ENCODE measurements at regions not wholly inside any gene's neighbourhood (a gene's known extent, or its start where the extent isn't known, plus 50 kb on each side); places are given as distances from the start of the nearest gene placed in this dataset.
"Not testable (repeated sequence)": the region's sequence is repeated elsewhere in the genome, so short reads cannot be mapped to it uniquely, and the experiment has no call there.

DNA sequence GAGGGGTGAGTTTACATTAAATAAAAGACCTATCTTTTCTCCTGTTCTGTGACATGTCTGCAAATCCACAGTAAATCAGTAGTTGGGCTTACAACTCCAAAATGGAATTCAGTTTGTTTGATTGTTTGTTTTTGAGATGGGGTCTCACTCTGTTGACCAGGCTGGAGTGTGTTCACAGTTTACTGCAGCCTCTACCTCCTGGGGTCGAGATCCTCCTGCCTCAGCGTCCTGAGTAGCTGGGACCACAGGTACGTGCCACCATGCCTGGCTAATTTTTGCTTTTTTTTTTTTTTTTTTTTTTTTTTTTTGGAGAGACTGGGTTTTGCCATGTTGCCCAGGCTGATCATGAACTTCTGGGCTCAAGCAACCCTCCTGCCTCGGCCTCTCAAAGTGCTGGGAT lies 63.5 kb upstream of the ADPGK start:
- H3K36me3 Mint-ChIP-seq (ENCODE audit: insufficient read depth, unreplicated experiment): peaks cover 6% of the 10 kb centered on the region
- H3K27me3 Mint-ChIP-seq (ENCODE audit: insufficient read depth, unreplicated experiment): peaks cover 67% of the 10 kb centered on the region
- no TSS peak for BruUV-seq (replicated peaks)
- TF ChIP-seq, protein P1, sequence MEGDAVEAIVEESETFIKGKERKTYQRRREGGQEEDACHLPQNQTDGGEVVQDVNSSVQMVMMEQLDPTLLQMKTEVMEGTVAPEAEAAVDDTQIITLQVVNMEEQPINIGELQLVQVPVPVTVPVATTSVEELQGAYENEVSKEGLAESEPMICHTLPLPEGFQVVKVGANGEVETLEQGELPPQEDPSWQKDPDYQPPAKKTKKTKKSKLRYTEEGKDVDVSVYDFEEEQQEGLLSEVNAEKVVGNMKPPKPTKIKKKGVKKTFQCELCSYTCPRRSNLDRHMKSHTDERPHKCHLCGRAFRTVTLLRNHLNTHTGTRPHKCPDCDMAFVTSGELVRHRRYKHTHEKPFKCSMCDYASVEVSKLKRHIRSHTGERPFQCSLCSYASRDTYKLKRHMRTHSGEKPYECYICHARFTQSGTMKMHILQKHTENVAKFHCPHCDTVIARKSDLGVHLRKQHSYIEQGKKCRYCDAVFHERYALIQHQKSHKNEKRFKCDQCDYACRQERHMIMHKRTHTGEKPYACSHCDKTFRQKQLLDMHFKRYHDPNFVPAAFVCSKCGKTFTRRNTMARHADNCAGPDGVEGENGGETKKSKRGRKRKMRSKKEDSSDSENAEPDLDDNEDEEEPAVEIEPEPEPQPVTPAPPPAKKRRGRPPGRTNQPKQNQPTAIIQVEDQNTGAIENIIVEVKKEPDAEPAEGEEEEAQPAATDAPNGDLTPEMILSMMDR (IDR thresholded peaks at IDR 0.05; ENCODE audit: unreplicated experiment): no peak
- CTCF ChIA-PET: no interaction called here
- POLR2A ChIA-PET: no interaction called here
- intact Hi-C loops (cut with micrococcal nuclease): no loop called here
- H3K27ac Mint-ChIP-seq (ENCODE audit: low read depth, unreplicated experiment): no peak overlapping the region
- DNase-seq (ENCODE audit: unreplicated experiment): no peak
- no peaks in the 10 kb centered on the region for H3K4me1 Mint-ChIP-seq (ENCODE audit: insufficient read depth, unreplicated experiment)
- no peak overlapping the region for H3K4me3 Mint-ChIP-seq (ENCODE audit: unreplicated experiment)
- no peaks in the 10 kb centered on the region for H3K9me3 Mint-ChIP-seq (ENCODE audit: unreplicated experiment)

DNA sequence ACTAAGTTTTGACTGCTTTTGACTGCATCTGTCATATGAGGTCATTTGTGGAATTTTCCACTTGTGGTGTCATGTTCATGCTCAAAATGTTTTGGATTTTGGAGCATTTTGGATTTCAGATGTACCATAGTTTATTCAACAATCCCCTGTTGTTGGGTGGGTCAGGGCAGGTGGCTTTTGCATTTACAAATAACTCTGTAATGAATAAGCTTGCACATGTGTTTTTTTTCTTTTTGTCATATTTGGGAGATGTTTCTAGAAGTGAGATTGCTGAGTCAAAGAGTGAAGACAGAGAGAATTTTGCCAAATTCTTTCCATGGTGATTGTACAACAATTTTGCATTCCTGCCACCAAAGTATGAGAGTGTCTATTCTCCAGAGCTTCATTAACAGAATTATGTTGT lies 62.4 kb upstream of the ADPGK start:
- ChIA-PET POLR2A (no interaction called here), CTCF (interaction anchor here (0.5 kb wide), 1 partner anchor 181 kb away, joined by 3 read pairs; no protein-coding TSS in a partner anchor)
- Mint-ChIP-seq H3K27ac (ENCODE audit: low read depth, unreplicated experiment) (no peak overlapping the region), H3K27me3 (ENCODE audit: insufficient read depth, unreplicated experiment) (peaks cover 76% of the 10 kb centered on the region), H3K4me3 (ENCODE audit: unreplicated experiment) (no peak overlapping the region), H3K36me3 (ENCODE audit: insufficient read depth, unreplicated experiment) (peaks cover 6% of the 10 kb centered on the region), H3K4me1 (ENCODE audit: insufficient read depth, unreplicated experiment) (no peaks in the 10 kb centered on the region), H3K9me3 (ENCODE audit: unreplicated experiment) (no peaks in the 10 kb centered on the region)
- DNase-seq (ENCODE audit: unreplicated experiment): no peak
- TF ChIP-seq, protein P1 (IDR thresholded peaks at IDR 0.05; ENCODE audit: unreplicated experiment): no peak
- no TSS peak for BruUV-seq (replicated peaks)
- intact Hi-C loops (cut with micrococcal nuclease): no loop called here

DNA sequence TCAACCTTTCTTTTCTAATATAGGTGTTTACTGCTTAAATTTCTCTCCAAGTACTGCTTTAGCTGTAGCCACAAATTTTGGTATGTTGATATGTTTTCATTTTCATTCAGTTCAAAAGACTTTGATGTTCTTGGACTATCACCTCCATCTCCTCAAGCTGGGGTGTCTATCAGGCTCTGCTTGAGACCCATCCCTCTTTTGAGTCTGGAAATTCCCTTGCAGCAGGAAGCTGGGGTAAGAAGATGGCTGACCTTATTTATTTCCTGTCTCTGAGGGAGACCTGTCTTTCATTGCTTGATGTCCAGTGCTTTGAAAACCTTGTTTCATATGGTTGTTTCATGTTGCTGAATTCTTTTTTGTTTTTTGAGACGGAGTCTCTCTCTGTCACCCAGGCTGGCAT lies 60.5 kb upstream of the ADPGK start:
- Mint-ChIP-seq H3K36me3 (ENCODE audit: insufficient read depth, unreplicated experiment) (peaks cover 6% of the 10 kb centered on the region), H3K9me3 (ENCODE audit: unreplicated experiment) (no peaks in the 10 kb centered on the region), H3K27ac (ENCODE audit: low read depth, unreplicated experiment) (no peak overlapping the region), H3K27me3 (ENCODE audit: insufficient read depth, unreplicated experiment) (peaks cover 68% of the 10 kb centered on the region), H3K4me1 (ENCODE audit: insufficient read depth, unreplicated experiment) (no peaks in the 10 kb centered on the region), H3K4me3 (ENCODE audit: unreplicated experiment) (no peak overlapping the region)
- POLR2A ChIA-PET: no interaction called here
- CTCF ChIA-PET: no interaction called here
- TF ChIP-seq, protein P1 (IDR thresholded peaks at IDR 0.05; ENCODE audit: unreplicated experiment): no peak
- intact Hi-C loops (cut with micrococcal nuclease): no loop called here
- BruUV-seq (replicated peaks): no TSS peak
- DNase-seq (ENCODE audit: unreplicated experiment): no peak

DNA sequence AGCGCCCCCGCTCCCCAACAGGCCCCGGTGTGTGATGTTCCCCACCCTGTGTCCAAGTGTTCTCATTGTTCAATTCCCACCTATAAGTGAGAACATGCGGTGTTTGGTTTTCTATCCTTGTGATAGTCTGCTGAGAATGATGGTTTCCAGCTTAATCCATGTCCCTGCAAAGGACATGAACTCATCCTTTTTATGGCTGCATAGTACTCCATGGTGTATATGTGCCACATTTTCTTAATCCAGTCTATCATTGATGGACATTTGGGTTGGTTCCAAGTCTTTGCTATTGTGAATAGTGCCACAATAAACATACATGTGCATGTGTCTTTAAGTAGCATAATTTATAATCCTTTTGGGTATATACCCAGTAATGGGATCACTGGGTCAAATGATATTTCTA lies 59.8 kb upstream of the ADPGK start:
- DNase-seq (ENCODE audit: unreplicated experiment); H3K4me3 Mint-ChIP-seq (ENCODE audit: unreplicated experiment); CTCF ChIA-PET; intact Hi-C loops (cut with micrococcal nuclease); POLR2A ChIA-PET; H3K4me1 Mint-ChIP-seq (ENCODE audit: insufficient read depth, unreplicated experiment); H3K36me3 Mint-ChIP-seq (ENCODE audit: insufficient read depth, unreplicated experiment); H3K27ac Mint-ChIP-seq (ENCODE audit: low read depth, unreplicated experiment); H3K9me3 Mint-ChIP-seq (ENCODE audit: unreplicated experiment); BruUV-seq (replicated peaks): not testable (repeated sequence)
- peaks cover 61% of the 10 kb centered on the region for H3K27me3 Mint-ChIP-seq (ENCODE audit: insufficient read depth, unreplicated experiment)

DNA sequence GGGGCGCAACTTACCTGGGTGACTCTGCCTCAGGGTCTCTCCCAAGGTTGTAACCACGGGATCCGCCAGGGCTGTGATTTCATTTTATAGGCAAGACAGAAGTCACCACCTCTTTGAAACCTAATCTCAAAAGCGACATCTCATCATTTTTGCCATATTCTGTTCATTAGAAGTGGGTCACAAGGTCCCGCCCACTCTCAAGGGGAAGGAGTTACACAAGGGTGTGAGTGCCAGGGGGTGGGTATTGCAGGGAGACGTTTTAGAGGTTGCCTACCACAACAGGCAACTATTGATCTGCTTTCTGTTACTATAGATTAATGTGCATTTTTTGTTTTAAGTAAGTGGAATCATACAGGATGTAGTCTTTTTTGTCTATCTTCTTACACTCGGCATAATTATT lies 56.6 kb upstream of the ADPGK start:
- Mint-ChIP-seq H3K9me3 (ENCODE audit: unreplicated experiment) (no peaks in the 10 kb centered on the region), H3K36me3 (ENCODE audit: insufficient read depth, unreplicated experiment) (peaks cover 6% of the 10 kb centered on the region), H3K27me3 (ENCODE audit: insufficient read depth, unreplicated experiment) (peaks cover 49% of the 10 kb centered on the region), H3K27ac (ENCODE audit: low read depth, unreplicated experiment) (no peak overlapping the region), H3K4me3 (ENCODE audit: unreplicated experiment) (no peak overlapping the region), H3K4me1 (ENCODE audit: insufficient read depth, unreplicated experiment) (peaks cover 8% of the 10 kb centered on the region)
- intact Hi-C loops (cut with micrococcal nuclease): no loop called here
- POLR2A ChIA-PET: no interaction called here
- CTCF ChIA-PET: no interaction called here
- BruUV-seq (replicated peaks): no TSS peak
- DNase-seq (ENCODE audit: unreplicated experiment): no peak
- TF ChIP-seq, protein P1 (IDR thresholded peaks at IDR 0.05; ENCODE audit: unreplicated experiment): no peak

Measured in MCF 10A (cell line).